IMR-90 (cell line): ENCODE measurements at regions not wholly inside any gene's neighbourhood (a gene's known extent, or its start where the extent isn't known, plus 50 kb on each side); places are given as distances from the start of the nearest gene placed in this dataset.

Source experiments
- ATAC-seq: fragments of 200-7000 bp; cut with Tn5 transposase; 2 replicates; pipeline ENCODE4 v1.9.1; 2020; ENCODE audit warnings: low read depth, mild to moderate bottlenecking, moderate library complexity
- BruUV-seq: library from RNA; stranded (reverse); fragments of 400-500 nt; replicated peaks from 2 replicates; lab custom pipeline; 2021; lab: Mats Ljungman, UMichigan
- CTCF ChIA-PET: fragments of 300-600 bp; formaldehyde crosslinking; extraction: SDS; loops from one replicate; lab custom pipeline; 2021; ENCODE audit warnings: antibody characterized with exemption; lab: Yijun Ruan, JAX
- POLR2A ChIA-PET: fragments of 300-600 bp; sonication (Branson Sonifier 250); formaldehyde crosslinking; loops from one replicate; lab custom pipeline; 2022; ENCODE audit warnings: antibody characterized with exemption; ENCODE audit not compliant: unreplicated experiment; lab: Charles Lee
- DNase-seq: peaks from one replicate; pipeline ENCODE4 v3.0.0; 2013
- H2AFZ ChIP-seq: replicated peaks from 2 replicates; pipeline ENCODE3; 2013; ENCODE audit warnings: low read length, mild to moderate bottlenecking; ENCODE audit not compliant: poor library complexity
- H2AK5ac ChIP-seq: 2 replicates; pipeline ENCODE4 v1.6.1; 2013; ENCODE audit warnings: low read depth, low read length, inconsistent platforms
- H2AK9ac ChIP-seq: replicated peaks from 2 replicates; pipeline ENCODE3; 2013; ENCODE audit warnings: mild to moderate bottlenecking, low read depth, low read length, moderate library complexity; ENCODE audit not compliant: poor library complexity
- H2BK120ac ChIP-seq: 2 replicates; pipeline ENCODE4 v1.6.1; 2013; ENCODE audit warnings: low read depth, low read length, inconsistent platforms
- H2BK15ac ChIP-seq: 3 replicates; pipeline ENCODE4 v1.6.1; 2013; ENCODE audit warnings: low read depth, low read length, inconsistent platforms
- H2BK20ac ChIP-seq: 2 replicates; pipeline ENCODE4 v1.6.1; 2013; ENCODE audit warnings: low read depth, mild to moderate bottlenecking, inconsistent platforms, low read length, moderate library complexity
- H2BK5ac ChIP-seq: 2 replicates; pipeline ENCODE4 v1.6.1; 2013; ENCODE audit warnings: mild to moderate bottlenecking, low read depth, low read length, inconsistent platforms; ENCODE audit not compliant: poor library complexity, severe bottlenecking
- H3K14ac ChIP-seq: replicated peaks from 2 replicates; pipeline ENCODE4 v1.6.1; 2013; ENCODE audit warnings: low read depth, low read length, inconsistent platforms
- H3K18ac ChIP-seq: 2 replicates; pipeline ENCODE4 v1.6.1; 2013; ENCODE audit warnings: low read depth, low read length, control low read depth
- H3K23ac ChIP-seq: 2 replicates; pipeline ENCODE4 v1.6.1; 2013; ENCODE audit warnings: low read depth, low read length, inconsistent platforms
- H3K27ac ChIP-seq: 2 replicates; pipeline ENCODE4 v1.5.1; 2013; ENCODE audit warnings: mild to moderate bottlenecking, control low read depth, low read length; ENCODE audit not compliant: insufficient read depth
- H3K27me3 ChIP-seq: 2 replicates; pipeline ENCODE4 v1.6.1; 2013; ENCODE audit warnings: low read length; ENCODE audit not compliant: control insufficient read depth, insufficient read depth
- H3K36me3 ChIP-seq: 2 replicates; pipeline ENCODE4 v1.6.1; 2013; ENCODE audit warnings: low read length, mixed read lengths; ENCODE audit not compliant: control insufficient read depth, insufficient read depth
- H3K4ac ChIP-seq: 2 replicates; pipeline ENCODE4 v1.6.1; 2013; ENCODE audit warnings: low read depth, low read length, inconsistent platforms
- H3K4me1 ChIP-seq: 2 replicates; pipeline ENCODE4 v1.6.1; 2013; ENCODE audit warnings: low read length, mixed read lengths; ENCODE audit not compliant: control insufficient read depth, insufficient read depth
- H3K4me2 ChIP-seq: 2 replicates; pipeline ENCODE4 v1.6.1; 2013; ENCODE audit warnings: low read depth, mild to moderate bottlenecking, control low read depth, low read length, moderate library complexity
- H3K4me3 ChIP-seq: 2 replicates; pipeline ENCODE4 v1.5.1; 2013; ENCODE audit warnings: low read depth, mild to moderate bottlenecking, control low read depth, low read length, moderate library complexity; ENCODE audit not compliant: insufficient read depth
- H3K56ac ChIP-seq: 2 replicates; pipeline ENCODE4 v1.6.1; 2013; ENCODE audit warnings: low read length, inconsistent platforms; ENCODE audit not compliant: insufficient read depth; ENCODE audit errors: extremely low read depth
- H3K79me1 ChIP-seq, 2 experiments: 2 replicates each; pipeline ENCODE4 v1.6.1; 2013; ENCODE audit warnings: low read length in 2 of 2, inconsistent platforms in 1 of 2, low read depth in 1 of 2
- H3K9ac ChIP-seq: 2 replicates; pipeline ENCODE4 v1.6.1; 2013; ENCODE audit warnings: low read depth, low read length, control low read depth
- H3K9me1 ChIP-seq: 2 replicates; pipeline ENCODE4 v1.6.1; 2013; ENCODE audit warnings: low read length, inconsistent platforms; ENCODE audit not compliant: insufficient read depth
- H3K9me3 ChIP-seq: 2 replicates; pipeline ENCODE4 v1.6.1; 2013; ENCODE audit warnings: low read length; ENCODE audit not compliant: control insufficient read depth, insufficient read depth
- H4K20me1 ChIP-seq: 2 replicates; pipeline ENCODE4 v1.6.1; 2013; ENCODE audit warnings: low read length, inconsistent platforms; ENCODE audit not compliant: insufficient read depth
- H4K5ac ChIP-seq: 2 replicates; pipeline ENCODE4 v1.6.1; 2013; ENCODE audit warnings: mild to moderate bottlenecking, low read depth, low read length, control low read depth
- H4K8ac ChIP-seq, 2 experiments: 2 replicates each; pipeline ENCODE4 v1.6.1; 2013; ENCODE audit warnings: low read depth in 2 of 2, low read length in 2 of 2, control low read depth in 1 of 2, inconsistent platforms in 1 of 2
- H4K91ac ChIP-seq: 2 replicates; pipeline ENCODE4 v1.6.1; 2013; ENCODE audit warnings: low read depth, low read length, inconsistent platforms; ENCODE audit not compliant: insufficient read depth
- CEBPB ChIP-seq: IDR thresholded peaks from 2 replicates; pipeline ENCODE4 v1.6.1; 2012; ENCODE audit warnings: low read depth, low read length, improper control_type of control experiment
- CTCF ChIP-seq: conservative IDR thresholded peaks from 2 replicates; pipeline ENCODE4 v1.5.1; 2012; ENCODE audit warnings: mild to moderate bottlenecking, low read depth, low read length, improper control_type of control experiment
- MAZ ChIP-seq: IDR thresholded peaks from 2 replicates; pipeline ENCODE4 v1.6.1; 2012; ENCODE audit warnings: low read depth, mild to moderate bottlenecking, low read length, improper control_type of control experiment, moderate library complexity, borderline replicate concordance
- NFE2L2 ChIP-seq: fragments of 150-350 bp; IDR thresholded peaks from 2 replicates; pipeline ENCODE4 v1.6.1; 2016; ENCODE audit warnings: low read depth, mild to moderate bottlenecking, low read length
- POLR2A ChIP-seq: IDR thresholded peaks from 2 replicates; pipeline ENCODE4 v1.6.1; 2012; ENCODE audit warnings: mild to moderate bottlenecking, low read depth, low read length
- RFX5 ChIP-seq: IDR thresholded peaks from 2 replicates; pipeline ENCODE4 v1.8.0; 2012; ENCODE audit warnings: low read depth, mild to moderate bottlenecking, low read length, moderate library complexity
- SMC3 ChIP-seq: fragments of 150-350 bp; IDR thresholded peaks from 2 replicates; pipeline ENCODE4 v1.6.1; 2016; ENCODE audit warnings: low read depth, mild to moderate bottlenecking, antibody characterized with exemption, low read length, moderate library complexity
- USF2 ChIP-seq: fragments of 150-350 bp; IDR thresholded peaks from 2 replicates; pipeline ENCODE4 v1.6.1; 2017; ENCODE audit warnings: mild to moderate bottlenecking, antibody characterized with exemption, low read length, low read depth
- WGBS, 2 experiments: methylation state at CpG; one replicate each; pipeline versions ENCODE4 v1.1.5 to v1.1.7; 2013; ENCODE audit warnings: missing lambda C conversion rate in 2 of 2; ENCODE audit not compliant: insufficient read length in 1 of 2; ENCODE audit errors: extremely low coverage in 2 of 2; 5-methylcytosine and 5-hydroxymethylcytosine counted together
- dilution Hi-C: fragments of 300-500 bp; cut with HindIII; formaldehyde crosslinking; loops from one replicate; pipeline ENCODE4 v1.14.3; 2018; ENCODE audit warnings: low sequenced_read_pairs; ENCODE audit not compliant: unreplicated experiment
- in situ Hi-C: fragments of 300-500 bp; cut with MboI; formaldehyde crosslinking; loops from 3 replicates; pipeline ENCODE4 v1.14.3; 2019; ENCODE audit warnings: low sequenced_read_pairs, inconsistent platforms, mixed read lengths
- intact Hi-C: fragments of 100-400 bp; cut with micrococcal nuclease; formaldehyde crosslinking; loops from 2 replicates; pipeline ENCODE4 v1.10.0; 2022

- Histone ChIP-seq H2BK5ac (no peak overlapping the region), H3K27ac (no peak overlapping the region), H3K56ac (no peak overlapping the region), H2AFZ (no peak overlapping the region), H3K9ac (no peak overlapping the region), H3K4me2 (no peak overlapping the region), H3K14ac (no peak overlapping the region), H2BK120ac (no peak overlapping the region), H3K4me3 (no peak overlapping the region), H3K9me1 (no peaks in the 10 kb centered on the region), H3K9me3 (no peaks in the 10 kb centered on the region), H4K5ac (no peak overlapping the region), H4K91ac (no peak overlapping the region), H3K18ac (no peak overlapping the region), H3K23ac (no peak overlapping the region), H2BK15ac (no peak overlapping the region), H2AK5ac (no peak overlapping the region), H3K79me1 (no peaks in the 10 kb centered on the region), H3K4me1 (no peaks in the 10 kb centered on the region; the same call in 1 of the 2 replicates), H2AK9ac (no peak overlapping the region), H3K4ac (no peak overlapping the region), H4K20me1 (no peaks in the 10 kb centered on the region), H3K27me3 (no peaks in the 10 kb centered on the region), H3K36me3 (no peaks in the 10 kb centered on the region), H2BK20ac (no peak overlapping the region), H4K8ac (no peak overlapping the region)
- WGBS, 2 experiments = no CpG with 5 or more reads among the region's 2 CpGs
- no peak for ATAC-seq
- ChIA-PET CTCF (no interaction called here), POLR2A (no interaction called here)
- no peak for TF ChIP-seq USF2
- no peak for TF ChIP-seq MAZ
- no peak for TF ChIP-seq CTCF
- no peak for TF ChIP-seq CEBPB
- TF ChIP-seq RFX5 = no peak
- TF ChIP-seq SMC3 = no peak
- TF ChIP-seq POLR2A = no peak
- TF ChIP-seq NFE2L2 = no peak
- no TSS peak for BruUV-seq
- dilution Hi-C loops = no loop called here
- no peak for DNase-seq
- intact Hi-C loops = no loop called here
- in situ Hi-C loops = no loop called here
Observed at GRCh38 chr7:124570558-124570957, 195.0 kb downstream of the GPR37 start.
